ENCODE measurements at regions not wholly inside any gene's neighbourhood (a gene's known extent, or its start where the extent isn't known, plus 50 kb on each side); places are given as distances from the start of the nearest gene placed in this dataset.

DNA sequence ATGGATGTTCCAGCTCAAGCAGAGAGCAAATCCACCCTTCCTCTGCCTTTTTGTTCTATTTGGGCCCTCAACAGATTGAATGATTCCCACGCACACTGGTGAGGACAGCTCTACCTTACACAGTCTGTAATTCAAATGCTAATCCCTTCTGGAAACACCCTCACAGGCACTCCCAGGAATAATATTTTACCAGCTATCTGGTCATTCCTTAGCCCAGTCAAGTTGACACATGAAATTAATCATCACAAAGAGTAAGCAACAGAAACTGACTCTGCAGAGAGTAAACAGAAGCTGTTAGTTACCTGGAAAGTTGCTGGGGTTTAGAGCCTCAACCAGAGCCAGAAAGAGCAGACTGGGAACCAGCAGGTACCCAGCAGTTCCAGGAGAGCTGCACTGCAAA is 75.5 kb upstream of the MMP2 start:
- ChIA-PET POLR2A (no interaction called here), CTCF (no interaction called here)
- Histone ChIP-seq H3K27ac (ENCODE audit: insufficient read depth, low read depth, low read length) (no peak overlapping the region), H4K20me1 (replicated peaks; ENCODE audit: control insufficient read depth, extremely low read depth, insufficient read depth, low read length) (no peaks in the 10 kb centered on the region), H3K36me3 (ENCODE audit: control insufficient read depth in 2 of 2, extremely low read depth in 1 of 2, insufficient read depth in 2 of 2, low read length in 2 of 2) (no peaks in the 10 kb centered on the region), H3K9me3 (replicated peaks; ENCODE audit: control insufficient read depth, insufficient read depth, low read length) (no peaks in the 10 kb centered on the region), H3K4me1 (ENCODE audit: control insufficient read depth, extremely low read depth, insufficient read depth, low read length) (no peaks in the 10 kb centered on the region), H3K79me2 (ENCODE audit: control insufficient read depth, insufficient read depth, low read length) (no peaks in the 10 kb centered on the region), H3K4me2 (ENCODE audit: insufficient read depth, low read length) (no peak overlapping the region), H3K9ac (replicated peaks; ENCODE audit: extremely low read depth, insufficient read depth, low read length) (no peak overlapping the region), H3K9me1 (replicated peaks; ENCODE audit: control insufficient read depth, extremely low read depth, insufficient read depth, low read length) (no peaks in the 10 kb centered on the region), H3K27me3 (ENCODE audit: control insufficient read depth in 2 of 2, insufficient read depth in 2 of 2, low read length in 2 of 2) (no peaks in the 10 kb centered on the region), H2AFZ (ENCODE audit: low read depth, low read length) (no peak overlapping the region), H3K4me3 (replicated peaks in 1 of 3; ENCODE audit: insufficient read depth in 1 of 3, low read depth in 1 of 3, low read length in 3 of 3) (no peak overlapping the region)
- intact Hi-C loops (cut with micrococcal nuclease) (no loop called here), dilution Hi-C loops (cut with MboI; ENCODE audit: extremely low pct_ligation_motif_present, low sequenced_read_pairs) (no loop called here)
- no peak for FAIRE-seq
- BruUV-seq (replicated peaks) = no TSS peak
- TF ChIP-seq CTCF (IDR thresholded peaks at IDR 0.05; ENCODE audit: extremely low read depth in 1 of 2, insufficient read depth in 1 of 2, low read depth in 1 of 2, low read length in 2 of 2) (no peak), FOS (IDR thresholded peaks at IDR 0.05; ENCODE audit: borderline replicate concordance, insufficient read depth, low read length) (no peak), EZH2 (IDR thresholded peaks at IDR 0.05; ENCODE audit: borderline replicate concordance, low read depth, low read length, severe bottlenecking) (no peak)
- no peak for DNase-seq (ENCODE audit: low read depth, low spot score)

DNA sequence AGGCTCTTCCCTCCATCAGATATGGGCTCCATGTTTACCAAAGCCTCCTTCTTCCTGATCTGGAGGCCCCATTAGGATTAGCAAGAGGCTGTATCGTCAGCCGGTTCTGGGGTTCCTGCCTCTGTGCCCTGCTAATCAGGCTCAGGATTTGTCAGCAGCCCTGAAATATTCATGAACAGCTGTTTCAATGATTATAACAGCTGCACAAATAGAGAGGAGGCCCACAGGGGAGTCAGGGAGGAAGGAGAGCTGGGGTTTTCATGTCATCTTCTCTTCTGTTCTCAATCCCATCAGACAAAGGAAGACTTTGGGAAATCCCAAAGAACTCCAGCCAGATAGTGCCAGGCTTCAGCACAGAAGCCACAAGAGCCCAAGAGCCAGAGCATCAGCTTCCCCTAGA is 72.3 kb upstream of the MMP2 start:
- dilution Hi-C loops (cut with MboI; ENCODE audit: extremely low pct_ligation_motif_present, low sequenced_read_pairs) (no loop called here), intact Hi-C loops (cut with micrococcal nuclease) (no loop called here)
- DNase-seq (ENCODE audit: low read depth, low spot score) = no peak
- H3K27ac ChIP-seq (ENCODE audit: insufficient read depth, low read depth, low read length) = no peak overlapping the region
- H3K9me1 ChIP-seq (replicated peaks; ENCODE audit: control insufficient read depth, extremely low read depth, insufficient read depth, low read length) = no peaks in the 10 kb centered on the region
- no peak for FAIRE-seq
- ChIA-PET CTCF (no interaction called here), POLR2A (no interaction called here)
- no peak overlapping the region for H3K4me2 ChIP-seq (ENCODE audit: insufficient read depth, low read length)
- H2AFZ ChIP-seq (ENCODE audit: low read depth, low read length) = no peak overlapping the region
- H4K20me1 ChIP-seq (replicated peaks; ENCODE audit: control insufficient read depth, extremely low read depth, insufficient read depth, low read length) = no peaks in the 10 kb centered on the region
- H3K79me2 ChIP-seq (ENCODE audit: control insufficient read depth, insufficient read depth, low read length) = no peaks in the 10 kb centered on the region
- H3K4me1 ChIP-seq (ENCODE audit: control insufficient read depth, extremely low read depth, insufficient read depth, low read length) = no peaks in the 10 kb centered on the region
- H3K9me3 ChIP-seq (replicated peaks; ENCODE audit: control insufficient read depth, insufficient read depth, low read length) = no peaks in the 10 kb centered on the region
- H3K9ac ChIP-seq (replicated peaks; ENCODE audit: extremely low read depth, insufficient read depth, low read length) = no peak overlapping the region
- TF ChIP-seq POLR2AphosphoS5 (IDR thresholded peaks at IDR 0.05; ENCODE audit: insufficient read depth, low read depth, low read length) (no peak), FOS (IDR thresholded peaks at IDR 0.05; ENCODE audit: borderline replicate concordance, insufficient read depth, low read length) (no peak), JUN (IDR thresholded peaks at IDR 0.05; ENCODE audit: borderline replicate concordance, insufficient read depth, insufficient read length, low read depth) (no peak), POLR2A (IDR thresholded peaks at IDR 0.05; ENCODE audit: low read depth, low read length) (no peak), GATA2 (IDR thresholded peaks at IDR 0.05; ENCODE audit: insufficient read depth, insufficient read length, low read depth, low read length) (no peak), MYC (IDR thresholded peaks at IDR 0.05; ENCODE audit: low read depth, low read length) (no peak), CTCF (IDR thresholded peaks at IDR 0.05; ENCODE audit: extremely low read depth in 1 of 2, insufficient read depth in 1 of 2, low read depth in 1 of 2, low read length in 2 of 2) (no peak), EZH2 (IDR thresholded peaks at IDR 0.05; ENCODE audit: borderline replicate concordance, low read depth, low read length, severe bottlenecking) (no peak), MAX (IDR thresholded peaks at IDR 0.05; ENCODE audit: insufficient read depth, insufficient read length) (no peak)
- H3K4me3 ChIP-seq (replicated peaks in 1 of 3; ENCODE audit: insufficient read depth in 1 of 3, low read depth in 1 of 3, low read length in 3 of 3) = no peak overlapping the region
- no peaks in the 10 kb centered on the region for H3K36me3 ChIP-seq (ENCODE audit: control insufficient read depth in 2 of 2, extremely low read depth in 1 of 2, insufficient read depth in 2 of 2, low read length in 2 of 2)
- no TSS peak for BruUV-seq (replicated peaks)
- no peaks in the 10 kb centered on the region for H3K27me3 ChIP-seq (ENCODE audit: control insufficient read depth in 2 of 2, insufficient read depth in 2 of 2, low read length in 2 of 2)
